GM18517 (cell line): ENCODE measurements at regions not wholly inside any gene's neighbourhood (a gene's known extent, or its start where the extent isn't known, plus 50 kb on each side); places are given as distances from the start of the nearest gene placed in this dataset.

Experiments
- ATAC-seq: cut with Tn5 transposase; IDR thresholded peaks from one replicate; pipeline ENCODE4 v1.9.1; 2021; ENCODE audit warnings: mild to moderate bottlenecking, moderate library complexity; ENCODE audit not compliant: unreplicated experiment

DNA sequence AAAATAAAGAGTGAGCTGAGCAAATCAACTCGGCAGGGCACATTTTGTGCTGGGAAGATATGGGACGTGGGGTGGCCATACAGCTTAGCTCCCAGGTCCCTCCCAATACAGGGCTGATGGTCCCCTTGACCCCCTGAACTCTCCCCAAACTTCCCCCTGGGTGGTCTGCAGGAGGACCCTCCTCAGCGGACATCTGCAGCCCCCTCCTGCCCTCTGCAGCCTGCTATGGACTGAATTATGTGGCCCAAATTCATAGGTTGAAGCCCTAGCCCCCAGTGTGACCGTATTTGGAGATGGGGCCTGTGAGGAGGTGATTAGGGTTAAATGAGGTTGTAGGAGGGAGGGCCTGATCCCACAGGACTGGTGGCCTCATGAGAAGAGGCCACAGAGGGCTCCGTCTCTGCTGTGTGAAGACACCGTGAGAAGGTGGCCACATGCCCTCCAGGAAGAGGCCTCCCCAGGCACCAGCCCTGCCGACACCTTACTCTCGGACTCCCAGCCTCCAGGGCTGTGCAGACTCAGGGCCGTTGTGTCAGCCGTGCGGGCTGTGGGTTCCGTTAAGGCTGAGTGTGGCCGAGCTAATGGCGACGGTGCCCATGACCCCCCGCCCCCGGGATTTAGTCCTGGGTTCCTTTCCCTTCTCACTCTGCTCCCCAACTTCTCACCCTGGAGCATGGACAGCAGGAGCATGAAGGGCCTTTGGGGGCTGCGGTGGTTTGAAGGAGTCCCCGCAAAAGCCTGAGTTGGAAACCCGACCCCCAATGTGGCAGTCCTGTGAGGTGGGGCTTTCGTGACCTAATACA lies 1042.8 kb downstream of the BRD1 start:
- ATAC-seq = no peak

DNA sequence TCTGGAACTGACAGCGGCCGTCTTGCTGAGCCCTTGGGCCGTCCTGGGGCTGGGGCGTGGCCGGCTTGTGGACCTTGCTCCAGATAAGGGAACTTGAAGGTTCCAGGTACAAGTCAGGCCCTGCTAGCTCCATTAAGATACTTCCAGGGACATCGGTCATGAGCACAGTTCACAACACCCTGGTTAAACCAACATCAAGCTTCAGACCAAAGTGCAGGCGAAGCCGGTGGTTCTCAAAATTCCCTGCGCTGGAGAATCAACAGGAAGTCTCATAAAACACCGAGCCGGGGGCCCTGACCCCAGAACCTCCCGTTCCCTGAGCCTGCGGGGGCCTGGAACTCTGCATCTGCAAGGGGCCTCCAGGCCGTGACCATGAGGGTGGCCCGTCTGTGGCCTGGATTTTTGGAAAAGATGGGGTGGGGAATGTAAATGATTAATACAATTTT lies 1043.8 kb downstream of the BRD1 start:
- no peak for ATAC-seq

GRCh38 chr22:48782811-48783511 lies 1044.7 kb downstream of the BRD1 start:
- no peak for ATAC-seq

DNA sequence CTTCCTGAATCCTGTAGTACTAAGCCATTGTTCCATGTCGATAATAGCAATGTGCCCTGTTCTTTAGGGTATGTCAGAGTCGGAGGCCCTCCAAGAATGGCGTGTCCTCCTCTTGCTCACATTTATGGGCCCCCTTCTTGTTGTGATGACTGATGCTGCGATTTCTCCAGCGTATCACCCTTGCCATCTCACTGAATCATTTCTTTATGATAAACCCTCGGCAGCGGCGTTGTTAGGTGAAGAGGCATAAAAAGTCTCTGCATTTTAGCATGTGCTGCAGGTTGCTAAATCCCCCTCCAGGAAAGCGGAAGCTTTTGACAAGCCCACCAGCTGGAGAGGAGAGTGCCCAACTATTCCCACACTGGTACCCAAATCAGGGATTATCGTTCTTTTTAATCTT lies 1045.3 kb downstream of the BRD1 start:
- ATAC-seq = no peak

DNA sequence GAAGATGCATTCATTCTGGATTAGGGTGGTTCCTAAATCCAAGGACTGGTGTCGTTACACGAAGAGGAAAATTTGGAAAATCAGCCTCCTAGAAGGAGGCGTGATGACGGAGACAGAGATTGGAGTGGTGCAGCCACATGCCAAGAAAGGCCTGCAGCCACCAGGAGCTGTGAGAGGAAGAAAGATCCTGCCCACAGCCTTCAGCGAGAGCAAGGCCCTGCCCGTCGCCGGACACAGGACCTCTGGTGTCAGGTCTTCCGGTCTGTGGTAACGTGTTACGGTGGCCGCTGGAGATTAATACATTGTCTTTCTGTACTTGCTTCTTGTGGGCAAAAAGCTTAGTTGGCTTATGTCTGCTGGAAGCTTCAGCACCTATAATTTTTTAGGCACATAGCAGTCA lies 1045.8 kb downstream of the BRD1 start:
- no peak for ATAC-seq

- no peak for ATAC-seq
Observed at GRCh38 chr22:48781391-48781790, 1046.3 kb downstream of the BRD1 start.

DNA sequence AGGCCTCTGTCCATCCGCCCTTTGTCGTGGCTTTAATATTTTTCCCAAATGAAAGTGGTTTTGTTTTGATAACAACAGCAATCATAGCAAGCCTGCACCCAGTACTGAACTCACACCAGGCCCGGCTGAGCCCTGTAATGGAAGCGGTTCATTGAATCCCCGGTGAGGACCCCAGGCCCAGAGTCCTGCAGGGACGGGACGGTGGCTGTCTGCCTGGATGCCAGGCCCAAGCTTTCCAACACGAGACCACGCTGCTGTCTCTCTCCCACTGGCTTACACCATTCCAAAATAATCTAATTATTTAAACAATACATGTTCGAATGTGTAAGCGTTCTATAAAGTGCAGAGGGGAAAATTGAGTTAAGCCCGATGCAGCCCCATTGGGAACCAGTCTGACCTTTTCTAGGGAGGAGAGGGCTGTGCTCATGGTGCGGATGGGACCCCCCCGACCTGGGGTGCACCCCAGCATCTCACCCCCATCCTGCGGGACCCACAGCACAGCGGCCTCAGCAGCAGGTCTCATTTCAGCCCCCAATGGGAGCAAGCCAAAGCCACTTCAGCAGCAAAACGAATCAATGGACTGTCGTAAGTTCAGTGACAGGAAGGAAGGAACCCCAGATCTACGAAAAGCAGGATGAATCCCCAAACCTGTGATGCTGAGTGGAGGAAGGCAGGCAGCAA lies 1046.9 kb downstream of the BRD1 start:
- ATAC-seq = no peak

DNA sequence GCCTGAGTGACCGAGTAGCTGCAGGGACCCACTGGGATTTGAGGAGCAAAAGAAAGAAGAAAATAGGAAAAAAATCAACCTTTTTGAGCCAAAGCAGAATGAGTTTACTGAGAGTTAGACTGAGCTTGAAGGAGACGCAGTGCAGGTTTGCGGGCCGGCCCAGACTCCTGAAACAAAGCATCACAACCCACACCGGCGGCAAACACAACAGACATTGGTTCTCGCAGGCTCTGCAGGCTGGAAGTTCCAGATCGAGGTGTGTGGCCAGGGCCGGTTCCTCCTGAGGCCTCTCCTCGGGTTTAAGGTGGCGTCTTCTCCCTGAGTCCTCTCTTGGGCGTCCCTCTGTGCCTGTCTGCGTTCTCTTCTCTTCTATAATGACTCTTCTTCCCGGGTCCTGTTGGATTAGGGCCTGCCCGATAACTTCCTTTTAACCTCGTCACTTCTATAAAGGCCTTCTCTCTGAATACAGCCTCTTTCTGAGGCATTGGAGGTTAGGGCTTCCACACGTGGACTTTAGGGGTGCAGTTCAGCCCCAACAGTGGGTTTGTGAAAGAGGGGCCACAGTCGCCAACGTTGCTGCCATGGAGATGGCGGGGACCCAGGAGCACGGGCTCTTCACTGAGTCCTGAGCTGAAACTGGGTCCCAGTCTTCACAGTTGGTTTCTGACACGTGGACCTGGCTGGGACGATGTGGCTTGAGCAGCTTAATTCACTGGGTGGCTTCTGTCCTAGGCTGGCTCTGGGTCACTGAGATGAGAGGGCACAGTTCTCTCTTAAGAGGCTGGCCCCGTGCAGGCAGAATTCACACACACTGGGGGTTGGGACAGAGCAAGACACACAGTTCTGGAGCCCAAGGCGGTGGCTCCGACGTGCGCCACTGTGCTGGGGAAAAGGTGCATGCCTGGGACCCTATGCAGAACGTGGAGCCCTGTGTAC lies 1047.7 kb downstream of the BRD1 start:
- no peak for ATAC-seq

DNA sequence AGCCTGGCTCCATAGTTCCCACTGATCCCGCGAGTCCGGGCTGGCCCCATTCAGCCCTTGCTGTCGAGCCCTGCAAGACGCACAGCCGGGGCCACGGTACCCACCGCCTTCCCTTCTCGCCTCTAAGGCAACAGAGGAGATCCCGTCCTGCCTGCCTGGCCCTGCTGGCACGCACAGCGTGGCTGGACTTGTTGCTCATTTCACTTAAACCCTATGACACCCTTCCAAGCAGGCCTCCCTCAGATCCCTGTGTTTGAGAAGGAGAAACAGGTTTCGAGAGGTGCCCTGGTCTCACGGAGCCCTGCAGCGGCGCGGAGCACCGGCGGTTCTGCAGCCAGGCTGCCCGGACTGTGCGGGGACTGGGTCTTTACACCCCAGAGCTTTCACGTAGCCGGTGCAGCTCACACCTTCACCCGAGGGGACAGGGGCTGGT lies 1048.4 kb downstream of the BRD1 start:
- ATAC-seq = no peak

GRCh38 chr22:48778308-48779195 lies 1049.1 kb downstream of the BRD1 start:
- no peak for ATAC-seq

DNA sequence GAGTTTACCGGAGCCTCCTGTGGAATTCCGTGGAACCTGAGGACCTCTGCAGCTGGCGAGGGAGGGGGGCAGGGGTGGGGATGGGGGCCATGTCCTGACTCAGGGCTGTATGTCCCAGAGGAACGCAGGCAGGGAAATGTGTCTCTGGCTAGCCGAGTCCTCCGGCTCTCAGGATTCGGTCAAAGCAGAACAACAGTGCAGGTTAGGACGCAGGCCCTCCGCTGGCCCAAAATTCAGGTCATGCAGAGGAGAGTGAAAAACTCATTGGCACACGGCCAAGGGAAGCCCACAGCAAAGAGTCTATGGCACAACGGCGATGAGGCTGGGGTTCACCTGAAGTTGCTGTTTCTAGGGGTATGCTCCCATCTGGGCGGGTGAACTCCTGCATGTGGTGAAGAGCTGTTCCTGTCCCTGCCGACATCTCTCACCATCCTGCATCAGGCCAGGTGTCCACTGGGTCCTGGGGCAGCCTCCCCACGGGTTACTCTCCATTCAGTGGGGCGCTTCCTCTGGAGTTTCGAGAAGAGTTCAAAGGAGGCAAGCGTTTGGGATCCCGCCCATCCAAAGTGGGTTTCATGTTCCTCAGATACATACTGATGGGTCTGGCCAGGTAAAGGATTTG lies 1055.3 kb downstream of the BRD1 start:
- ATAC-seq = no peak

GRCh38 chr22:48765595-48765994 lies 1062.1 kb downstream of the BRD1 start:
- ATAC-seq = no peak

DNA sequence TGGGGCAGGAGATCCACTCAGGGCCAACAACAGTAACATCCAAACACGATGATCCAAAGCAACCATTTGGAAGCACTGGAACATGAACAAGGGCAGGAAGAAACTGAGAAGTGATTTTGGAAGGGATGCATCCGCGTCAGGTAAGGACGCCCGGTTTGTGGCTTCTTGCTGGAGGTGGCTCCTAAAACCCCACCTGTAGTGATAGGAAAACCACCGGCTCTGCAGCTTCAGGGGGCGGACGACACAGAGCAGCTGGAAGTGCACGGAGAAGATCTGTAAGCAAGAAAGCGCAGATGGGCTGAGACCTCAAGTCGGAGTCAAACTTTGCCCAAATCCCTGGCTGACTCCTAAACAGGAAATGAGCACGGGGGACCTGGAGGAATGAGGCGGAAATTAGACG lies 1066.1 kb downstream of the BRD1 start:
- no peak for ATAC-seq

DNA sequence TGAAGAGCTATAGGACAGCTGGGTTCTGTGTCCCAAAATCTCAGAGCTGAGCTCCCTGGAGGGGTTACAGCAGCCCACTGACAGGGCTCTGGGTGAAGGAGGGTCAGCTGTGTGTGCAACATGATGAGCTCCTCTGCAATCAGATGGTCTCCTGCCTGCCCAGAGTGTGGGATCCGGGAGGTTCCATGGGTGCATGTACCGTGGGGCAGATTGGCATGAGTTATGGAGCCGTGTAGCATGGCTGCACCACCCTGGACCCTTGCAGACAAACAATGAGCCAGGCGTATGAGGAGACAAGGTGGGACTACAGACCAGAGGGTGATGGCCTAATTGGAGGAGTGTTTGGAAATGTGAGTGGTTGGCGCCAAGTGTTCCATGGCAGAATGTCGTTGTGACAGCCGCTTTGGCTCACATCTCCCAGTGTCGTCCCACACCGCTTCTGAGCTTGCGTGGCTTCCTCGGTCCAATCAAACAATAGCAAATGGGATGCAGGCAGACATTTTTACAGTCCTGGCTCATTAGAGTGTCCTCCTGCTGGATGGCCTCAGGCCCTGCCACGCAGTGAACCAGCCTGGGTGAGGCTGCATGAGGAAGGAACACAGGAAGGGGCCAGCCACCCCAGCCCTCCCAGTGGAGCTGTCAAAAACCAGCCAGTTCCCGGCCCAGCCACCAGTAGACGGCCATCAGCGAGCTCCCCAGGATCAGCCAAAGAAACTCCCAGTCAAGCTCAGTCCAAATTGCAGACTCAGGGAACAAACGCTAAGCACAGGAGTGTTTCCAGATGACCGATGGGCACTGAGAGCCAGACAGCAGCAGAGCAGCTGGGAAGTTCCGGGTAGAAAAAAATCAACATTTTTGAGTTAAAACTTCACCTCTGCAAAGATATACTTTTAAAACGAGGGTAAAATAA lies 1066.9 kb downstream of the BRD1 start:
- ATAC-seq = no peak

- no peak for ATAC-seq
Observed at GRCh38 chr22:48758881-48759875, 1068.5 kb downstream of the BRD1 start.

- no peak for ATAC-seq
Observed at GRCh38 chr22:48757985-48758561, 1069.6 kb downstream of the BRD1 start.

DNA sequence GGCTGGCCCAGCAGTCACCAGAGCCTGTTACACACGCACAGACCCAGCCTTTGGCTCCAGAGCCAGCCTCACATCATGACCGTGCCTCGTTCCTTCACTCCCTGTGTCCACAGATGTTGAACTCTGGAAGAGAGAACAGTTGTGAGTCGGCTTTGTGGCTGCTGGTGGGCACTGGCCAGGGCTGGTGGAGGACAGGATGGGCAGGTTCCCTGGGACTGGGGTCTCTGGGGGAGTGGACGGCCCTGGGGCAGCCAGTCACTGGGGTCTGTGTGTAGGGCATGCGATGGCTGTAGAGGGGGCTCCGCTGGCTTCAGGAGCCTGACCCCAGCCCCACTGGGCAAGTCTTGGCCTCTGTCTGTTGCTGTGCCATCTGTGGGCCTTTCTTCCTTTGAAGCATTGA lies 1070.1 kb downstream of the BRD1 start:
- no peak for ATAC-seq
